GM21723 (cell line): ENCODE measurements at regions not wholly inside any gene's neighbourhood (a gene's known extent, or its start where the extent isn't known, plus 50 kb on each side); places are given as distances from the start of the nearest gene placed in this dataset.
"Not testable (repeated sequence)": the region's sequence is repeated elsewhere in the genome, so short reads cannot be mapped to it uniquely, and the experiment has no call there.

Experiments
- ATAC-seq: cut with Tn5 transposase; IDR thresholded peaks from one replicate; pipeline ENCODE4 v1.9.1; 2021; ENCODE audit warnings: mild to moderate bottlenecking, moderate library complexity; ENCODE audit not compliant: unreplicated experiment

DNA sequence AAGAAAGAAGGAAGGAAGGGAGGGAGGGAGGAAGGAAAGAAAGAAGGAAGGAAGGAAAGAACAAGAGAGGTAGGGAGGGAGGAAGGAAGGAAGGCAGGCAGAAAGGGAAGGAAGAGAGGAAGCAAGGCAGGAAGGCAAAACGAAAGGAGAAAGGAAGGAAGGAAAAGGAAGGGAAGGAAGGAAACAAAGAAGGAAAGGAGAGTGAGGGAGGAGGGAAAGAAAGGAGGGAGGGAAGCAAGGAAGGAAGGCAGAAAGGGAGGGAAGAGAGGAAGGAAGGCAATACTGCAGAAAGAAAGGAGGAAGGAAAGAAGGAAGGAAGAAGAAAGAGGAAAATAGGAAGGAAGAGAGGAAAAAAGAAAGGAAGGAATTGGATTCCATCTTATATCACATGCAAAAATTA lies 1303.1 kb upstream of the TMEM132C start:
- no peak for ATAC-seq

DNA sequence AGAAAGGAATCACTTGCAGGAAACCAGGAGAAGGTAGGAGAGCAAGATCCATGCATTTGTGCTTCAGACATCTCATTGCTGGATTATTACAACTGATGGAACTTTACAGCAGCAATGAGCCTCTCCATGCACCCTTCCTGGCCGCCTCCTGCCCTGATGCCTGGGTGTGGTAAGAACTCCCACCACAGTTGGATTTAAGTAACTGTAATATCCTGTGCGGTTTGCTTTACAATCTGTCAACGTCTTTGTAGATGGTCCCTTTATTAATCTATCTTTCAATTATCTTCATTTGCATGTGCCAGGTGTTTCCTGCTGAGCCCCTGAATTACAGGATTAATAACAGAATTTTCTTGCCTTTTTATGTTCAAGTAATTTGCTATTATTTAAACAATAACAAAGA lies 1300.5 kb upstream of the TMEM132C start:
- ATAC-seq: no peak

DNA sequence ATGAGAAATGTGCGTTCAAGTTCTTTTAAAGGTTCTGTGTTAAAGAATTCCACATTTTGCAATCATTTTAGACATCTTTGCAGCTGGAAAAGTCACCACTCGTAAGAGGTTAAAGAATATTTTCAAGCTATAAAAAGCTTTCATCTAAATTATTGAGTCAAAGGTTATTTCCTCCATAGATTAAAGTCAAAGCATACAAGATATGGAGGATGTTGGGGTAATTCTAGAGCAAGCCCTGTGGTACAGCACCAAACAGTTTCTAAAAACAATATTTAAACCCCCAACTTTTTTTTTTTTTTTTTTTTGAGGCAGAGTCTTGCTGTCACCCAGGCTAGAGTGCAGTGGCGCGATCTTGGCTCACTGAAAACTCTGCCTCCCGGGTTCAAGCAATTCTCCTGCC lies 1299.8 kb upstream of the TMEM132C start:
- no peak for ATAC-seq

DNA sequence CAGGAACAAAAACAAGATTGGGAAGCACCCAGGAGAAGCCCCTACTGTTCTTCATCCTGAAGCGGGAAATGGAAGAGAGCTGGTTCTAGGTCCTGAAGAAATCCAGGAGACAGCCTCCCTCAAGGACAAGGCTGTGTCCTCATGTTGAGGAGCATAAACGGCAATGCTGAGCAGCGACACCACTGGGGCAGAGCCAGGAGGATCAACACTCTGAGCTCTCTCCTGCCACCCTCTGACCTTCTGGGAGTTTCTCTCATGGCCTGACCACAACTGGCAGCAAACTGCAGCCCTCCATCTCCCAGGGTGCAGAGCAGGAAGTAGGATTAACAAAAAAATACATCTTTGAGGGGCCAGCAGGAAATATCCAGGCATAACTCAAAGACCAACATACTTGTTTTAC lies 1292.2 kb upstream of the TMEM132C start:
- no peak for ATAC-seq

DNA sequence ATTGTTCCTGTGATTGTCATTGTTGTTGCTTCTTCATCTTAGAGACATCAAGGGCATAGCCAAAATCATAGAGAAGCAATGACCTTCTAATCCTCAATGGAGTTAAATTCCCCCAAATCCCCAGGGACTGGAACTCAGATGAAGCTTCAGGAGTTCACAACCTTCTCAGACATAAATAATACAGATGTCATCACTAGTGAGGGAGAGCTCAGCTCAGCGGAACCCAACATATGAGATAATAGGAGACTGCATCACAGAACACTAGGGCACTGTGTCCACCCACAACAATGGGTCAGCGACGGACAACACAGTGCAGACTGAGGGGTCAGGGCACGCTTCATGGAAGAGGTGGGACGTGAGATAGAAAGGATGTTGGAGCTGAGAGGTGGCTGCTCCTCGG lies 1290.4 kb upstream of the TMEM132C start:
- ATAC-seq: no peak

DNA sequence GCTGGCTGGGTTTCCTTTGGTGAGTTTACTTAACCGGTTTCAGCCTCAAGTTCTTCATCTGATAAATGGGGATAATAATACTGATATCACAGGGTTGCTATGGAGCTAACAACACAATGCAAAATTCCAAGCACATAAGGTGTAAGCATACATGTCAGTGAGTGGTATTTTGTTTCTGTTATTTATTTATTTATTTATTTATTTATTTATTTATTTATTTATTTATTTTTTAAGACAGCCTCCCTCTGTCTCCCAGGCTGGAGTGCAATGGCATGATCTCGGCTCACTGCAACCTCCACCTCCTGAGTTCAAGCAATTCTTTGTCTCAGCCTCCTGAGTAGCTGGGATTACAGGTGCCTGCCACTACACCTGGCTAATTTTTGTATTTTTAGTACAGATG lies 1287.4 kb upstream of the TMEM132C start:
- ATAC-seq: not testable (repeated sequence)

DNA sequence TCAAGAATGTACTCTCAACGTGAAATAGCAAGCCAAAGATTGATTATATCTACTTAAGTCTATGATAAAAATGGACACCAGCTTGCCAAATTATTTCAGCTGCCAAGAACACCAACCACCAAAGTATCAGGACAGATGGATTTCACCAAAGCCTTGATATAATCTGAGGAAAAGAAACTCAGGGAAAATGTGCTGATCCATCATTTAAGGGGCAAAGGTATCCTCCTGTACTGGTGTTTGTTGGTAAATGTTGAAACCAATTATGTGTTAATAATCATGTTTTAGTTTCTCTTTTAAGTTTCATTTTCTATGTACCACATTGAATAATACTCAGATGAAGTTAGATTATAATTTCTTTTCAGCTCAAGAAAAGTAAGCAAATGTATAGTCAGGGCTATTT lies 1284.3 kb upstream of the TMEM132C start:
- ATAC-seq: no peak

DNA sequence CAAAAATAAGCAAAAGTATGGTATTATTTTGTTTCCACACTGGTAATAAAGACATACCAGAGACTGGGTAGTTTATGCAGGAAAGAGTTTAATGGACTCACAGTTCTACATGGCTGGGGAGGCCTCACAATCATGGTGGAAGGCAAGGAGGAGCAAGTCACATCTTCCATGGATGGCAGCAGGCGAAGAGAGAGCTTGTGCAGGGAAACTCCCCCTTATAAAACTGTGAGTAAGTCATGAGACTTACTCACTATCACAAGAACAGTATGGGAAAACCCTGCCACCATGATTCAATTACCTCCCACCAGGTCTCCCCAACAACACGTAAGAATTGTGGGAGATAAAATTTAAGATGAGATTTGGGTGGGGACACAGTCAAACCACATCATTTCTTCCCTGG lies 1283.2 kb upstream of the TMEM132C start:
- not testable (repeated sequence) for ATAC-seq

DNA sequence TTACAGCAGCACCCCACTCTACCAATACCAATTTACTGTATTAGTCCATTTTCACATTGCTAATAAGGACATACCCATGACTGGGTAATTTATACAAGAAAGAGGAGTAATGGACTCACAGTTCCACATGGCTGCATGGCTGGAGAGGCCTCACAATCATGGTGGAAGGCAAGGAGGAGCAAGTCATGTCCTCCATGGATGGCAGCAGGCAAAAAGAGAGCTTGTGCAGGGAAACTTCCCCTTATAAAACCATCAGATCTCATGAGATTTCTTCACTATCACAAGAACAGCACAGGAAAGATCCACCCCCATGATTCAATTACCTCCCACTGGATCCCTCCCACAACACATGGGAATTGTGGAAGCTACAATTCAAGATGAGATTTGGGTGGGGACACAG lies 1281.3 kb upstream of the TMEM132C start:
- ATAC-seq: not testable (repeated sequence)

DNA sequence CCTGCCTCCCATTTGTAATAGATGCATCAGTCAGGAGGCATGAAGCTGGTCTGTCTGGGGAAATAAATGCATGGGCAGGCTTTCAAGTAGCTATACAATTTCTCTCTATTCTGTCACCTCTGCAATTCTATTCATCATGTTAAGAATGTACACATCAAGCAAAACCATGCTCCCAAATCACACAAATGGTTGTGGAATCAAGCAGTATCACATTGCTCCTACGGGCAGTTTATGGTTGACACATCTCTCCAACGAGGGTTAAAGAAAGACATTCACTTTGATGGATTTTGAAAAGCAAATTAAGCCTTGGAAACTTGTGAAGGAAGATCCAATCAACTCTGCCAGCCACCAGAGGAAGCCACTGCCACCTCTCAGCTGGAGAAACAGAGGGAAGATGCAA lies 1277.4 kb upstream of the TMEM132C start:
- no peak for ATAC-seq

DNA sequence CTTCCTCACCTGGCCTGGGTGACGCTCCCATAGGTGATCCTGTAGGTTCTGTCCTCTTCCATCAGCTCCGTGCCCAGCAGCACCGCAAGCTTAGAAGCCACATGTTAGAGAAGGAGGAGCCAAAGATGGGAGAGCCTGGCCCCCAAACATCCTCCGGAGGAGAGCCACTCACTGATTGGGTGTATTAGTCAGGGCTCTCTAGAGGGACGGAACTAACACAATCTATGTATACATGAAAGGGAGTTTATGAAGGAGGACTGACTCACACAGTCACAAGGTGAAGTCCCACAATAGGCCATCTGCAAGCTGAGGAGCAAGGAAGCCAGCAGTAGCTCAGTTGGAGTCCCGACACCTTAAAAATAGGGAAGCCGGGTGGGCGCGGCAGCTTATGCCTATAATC lies 1273.1 kb upstream of the TMEM132C start:
- ATAC-seq: no peak

DNA sequence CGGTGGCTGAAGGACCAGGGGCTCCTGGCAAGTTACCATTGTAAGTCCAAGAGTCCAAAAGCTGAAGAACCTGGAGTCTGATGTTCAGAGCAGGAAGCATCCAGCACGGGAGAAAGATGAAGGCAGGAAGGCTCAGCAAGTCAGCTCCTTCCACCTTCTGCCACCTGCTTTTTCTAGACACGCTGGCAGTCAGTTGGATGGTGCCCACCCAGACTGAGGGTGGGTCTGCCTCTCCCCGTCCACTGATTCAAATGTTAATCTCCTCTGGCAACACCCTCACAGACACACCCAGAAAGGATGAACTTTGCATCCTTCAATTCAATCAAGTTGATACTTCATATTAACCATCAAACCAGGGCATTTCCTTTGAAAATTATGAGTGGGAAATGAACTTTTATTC lies 1272.4 kb upstream of the TMEM132C start:
- ATAC-seq: no peak

DNA sequence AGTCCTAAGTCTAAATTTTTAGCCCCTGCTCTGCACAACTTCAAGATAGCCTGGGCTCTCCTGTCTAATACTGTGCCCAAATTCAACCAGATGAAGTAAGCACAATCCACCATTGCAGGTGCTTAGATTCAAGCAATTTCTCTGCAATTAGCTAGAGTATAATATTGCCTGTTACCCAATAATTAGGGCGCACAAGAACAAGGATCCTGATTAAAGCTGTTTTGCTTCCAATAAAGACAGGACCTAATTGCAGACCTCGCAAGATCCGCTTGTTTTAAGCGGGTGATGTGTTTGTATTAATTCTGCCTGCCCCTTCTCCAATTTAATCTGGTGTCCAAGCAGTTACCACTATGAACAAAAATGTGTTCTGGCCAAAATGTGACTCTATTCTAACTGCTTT lies 1268.9 kb upstream of the TMEM132C start:
- ATAC-seq: no peak

DNA sequence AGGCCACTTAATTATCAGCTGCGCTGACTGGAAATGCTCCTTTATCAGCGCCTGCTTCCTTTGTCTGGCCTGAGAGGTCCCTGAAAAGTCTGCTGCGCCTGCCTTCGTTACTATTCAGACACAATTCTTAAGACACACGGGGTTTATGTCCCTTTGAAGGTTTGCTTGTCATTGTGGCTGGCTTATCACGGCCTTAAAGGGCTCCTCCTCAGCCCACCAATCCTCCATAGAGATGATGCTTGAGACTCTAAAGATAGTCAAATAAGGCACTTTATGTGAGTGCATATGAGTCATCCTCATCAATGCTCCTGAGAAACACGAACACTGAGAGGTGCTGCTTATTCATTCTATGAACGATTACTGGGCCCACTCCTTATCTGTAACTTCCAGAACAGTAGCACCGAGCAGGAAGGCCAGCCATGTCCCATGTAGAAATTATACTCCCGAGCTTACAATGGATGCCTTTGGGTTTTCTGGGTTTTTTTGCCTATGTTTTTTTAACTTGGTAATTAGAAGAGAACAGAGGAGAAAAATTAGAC lies 1268.2 kb upstream of the TMEM132C start:
- no peak for ATAC-seq

DNA sequence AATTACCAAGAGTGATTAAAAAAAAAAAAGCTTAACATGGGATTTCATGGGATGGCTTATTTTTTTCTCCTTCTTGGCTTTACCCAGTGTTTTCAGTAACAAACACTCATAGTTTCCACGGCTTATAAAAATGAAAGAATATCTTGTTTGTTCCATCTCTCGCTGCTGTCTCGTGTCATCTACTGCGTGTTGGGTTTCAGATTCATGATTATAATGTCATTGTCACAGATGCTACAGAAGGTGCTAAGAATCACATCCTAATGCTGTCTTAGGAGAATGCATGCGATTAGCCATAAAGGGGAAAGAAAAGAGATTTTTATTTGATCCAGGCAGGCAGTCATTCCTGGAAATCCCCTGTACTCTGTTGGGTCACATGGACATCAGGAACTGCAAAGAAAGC lies 1267.6 kb upstream of the TMEM132C start:
- ATAC-seq: no peak

DNA sequence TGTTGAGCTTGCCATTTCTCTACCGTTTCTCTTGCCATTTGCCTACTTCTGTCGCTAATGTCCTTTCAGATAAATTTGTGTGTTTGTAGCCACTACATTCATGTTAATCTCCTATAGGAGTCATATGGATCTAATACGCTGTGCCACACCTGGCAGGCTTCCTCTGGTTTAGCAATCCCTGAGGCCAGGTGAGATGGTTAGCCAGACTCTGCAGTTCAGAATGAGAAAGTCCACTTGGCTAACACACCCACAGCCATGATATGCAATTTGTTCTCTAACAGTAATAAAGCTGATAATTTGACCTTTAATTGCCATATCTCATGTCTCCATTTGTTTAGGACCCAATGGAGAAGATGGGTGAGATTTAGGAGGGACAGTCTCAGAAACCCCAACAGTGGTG lies 1261.6 kb upstream of the TMEM132C start:
- no peak for ATAC-seq

DNA sequence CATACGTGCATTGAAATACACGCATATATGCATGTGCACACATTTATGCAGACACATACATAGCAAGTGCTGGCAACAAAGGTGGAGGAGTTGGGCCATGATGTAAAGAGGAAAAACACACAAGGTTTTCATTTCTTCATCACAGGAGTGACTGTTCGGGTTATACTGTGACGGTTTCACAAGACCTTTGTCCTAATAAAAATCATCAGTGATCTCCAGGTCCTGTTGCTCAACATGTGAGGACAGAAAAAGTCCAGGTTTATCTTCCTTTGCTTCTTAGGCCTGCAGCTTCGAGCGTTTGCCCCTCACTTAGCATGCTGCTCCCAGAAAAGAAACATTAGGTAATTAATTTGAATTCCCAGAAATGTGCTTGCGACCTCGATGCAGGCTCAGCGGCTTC lies 1260.0 kb upstream of the TMEM132C start:
- ATAC-seq: no peak

DNA sequence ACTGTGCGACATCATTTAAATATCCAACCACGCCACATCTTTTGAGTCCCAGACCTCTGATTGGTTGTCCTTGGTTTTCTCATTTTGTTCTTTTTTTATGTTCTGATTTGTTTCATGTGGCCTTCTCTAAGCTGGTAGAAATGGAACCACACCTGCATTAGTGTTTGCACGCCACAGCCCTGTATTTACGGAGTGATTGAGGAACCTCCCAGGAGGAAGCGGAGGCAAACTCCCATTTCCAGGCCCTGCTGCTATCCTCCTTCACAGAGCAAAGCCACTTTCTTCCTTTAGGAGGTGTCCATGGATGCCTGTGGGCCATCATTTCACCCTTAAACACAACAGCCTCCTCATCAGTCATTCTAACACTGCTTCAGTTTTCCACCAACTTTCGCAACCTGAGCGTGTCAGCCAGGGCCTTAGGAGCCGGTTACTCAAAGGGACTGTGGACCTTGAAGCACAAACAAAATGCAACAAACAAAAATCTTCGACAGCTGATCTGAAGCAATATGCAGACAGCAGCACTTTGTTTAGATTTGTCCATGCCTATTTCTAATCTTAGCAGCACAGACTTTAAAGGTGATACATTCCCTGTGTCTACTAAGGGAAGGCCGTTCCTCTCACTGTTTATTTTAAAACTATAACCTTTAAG lies 1258.1 kb upstream of the TMEM132C start:
- ATAC-seq: no peak

DNA sequence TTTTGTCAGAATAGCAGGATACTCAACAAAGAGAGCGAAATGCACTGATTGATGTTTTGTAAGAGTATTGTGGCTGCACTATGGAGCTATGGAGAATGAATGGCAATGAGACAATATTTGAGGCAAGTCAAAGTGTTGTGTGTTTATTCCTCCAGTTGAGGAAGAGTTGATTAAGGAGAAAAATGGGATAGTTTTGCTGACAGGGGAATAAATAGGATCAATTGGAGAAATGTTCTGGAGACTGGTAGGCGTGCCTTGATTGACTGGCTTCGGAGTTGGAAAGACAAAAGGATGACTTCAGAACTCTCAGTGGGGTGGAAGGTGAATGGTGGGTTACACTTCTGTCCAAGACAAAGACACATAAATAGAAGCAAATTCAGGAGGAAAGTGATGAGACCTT lies 1254.9 kb upstream of the TMEM132C start:
- ATAC-seq: no peak

DNA sequence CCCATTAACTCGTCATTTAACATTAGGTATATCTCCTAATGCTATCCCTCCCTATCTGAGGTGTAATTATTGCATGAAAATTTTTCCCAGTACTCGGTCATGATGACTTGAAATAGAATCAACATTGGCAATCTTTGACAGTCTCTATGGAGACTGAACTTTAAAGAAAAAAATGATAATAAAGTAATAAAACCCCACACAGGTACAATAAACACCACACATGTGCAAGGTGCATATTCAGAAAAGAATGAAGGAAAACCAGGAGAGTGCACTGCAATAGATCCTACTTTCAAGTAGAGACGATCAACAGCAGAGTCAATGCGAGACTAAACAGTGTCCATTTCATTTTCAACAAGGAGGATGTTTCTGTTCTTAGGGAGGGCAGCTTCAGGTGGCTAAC lies 1253.8 kb upstream of the TMEM132C start:
- ATAC-seq: no peak

DNA sequence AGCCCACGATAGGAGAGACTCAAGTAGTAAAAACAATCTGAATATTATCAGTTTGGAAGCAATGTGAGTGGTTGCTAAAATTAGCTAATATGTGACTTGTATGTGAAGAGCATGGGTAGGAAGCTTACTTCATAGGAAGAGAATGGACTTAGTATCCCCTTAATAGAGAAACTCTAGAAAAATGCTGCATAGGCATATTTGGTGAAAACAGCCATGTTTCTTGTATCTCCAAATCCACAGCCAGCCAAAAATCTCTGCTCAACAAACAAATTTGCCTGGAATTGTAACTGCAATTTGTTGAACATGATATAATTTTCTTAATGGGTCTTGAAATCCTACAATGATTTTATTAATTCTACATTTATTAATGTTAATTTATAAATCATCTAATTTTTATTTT lies 1252.9 kb upstream of the TMEM132C start:
- no peak for ATAC-seq

DNA sequence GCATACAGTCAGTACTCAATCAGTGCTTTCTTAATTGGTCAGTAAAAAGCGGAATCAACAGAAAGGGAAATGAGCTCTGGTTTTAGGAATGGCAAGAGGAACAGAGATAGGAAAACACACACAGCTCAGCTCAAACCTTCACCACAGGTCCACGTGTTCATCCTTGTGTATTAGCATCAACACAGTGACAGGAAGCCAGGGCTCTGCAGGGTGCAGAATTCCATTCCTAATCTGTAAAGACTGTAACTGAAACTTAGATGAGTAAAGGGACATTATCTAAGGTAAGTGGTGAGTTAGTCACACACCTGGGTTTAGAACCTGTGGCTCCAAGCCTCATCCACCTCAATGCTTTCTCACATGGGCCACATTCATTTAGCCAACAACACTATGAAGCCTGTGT lies 1242.2 kb upstream of the TMEM132C start:
- no peak for ATAC-seq

DNA sequence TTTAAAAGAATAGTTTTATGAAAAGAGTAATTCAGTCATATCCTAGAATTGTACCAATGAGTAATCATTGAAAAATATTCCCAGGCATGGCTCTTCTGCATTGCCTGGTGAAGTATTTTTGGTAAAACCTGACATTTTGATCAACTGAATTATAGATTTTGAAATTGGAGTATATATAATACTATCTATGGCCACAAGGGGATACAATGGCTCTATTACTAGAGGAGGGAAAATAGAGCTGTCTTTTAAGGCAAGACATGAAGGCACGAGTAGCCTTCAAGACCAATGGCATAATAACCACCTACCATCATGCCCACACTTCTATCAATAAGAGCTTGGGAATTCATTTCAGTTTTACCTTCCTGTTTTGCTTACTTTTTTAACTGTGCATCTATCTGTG lies 1241.4 kb upstream of the TMEM132C start:
- no peak for ATAC-seq
